ENCODE measurements at regions not wholly inside any gene's neighbourhood (a gene's known extent, or its start where the extent isn't known, plus 50 kb on each side); places are given as distances from the start of the nearest gene placed in this dataset.
A peak's percentile ranks its signal among the peaks of the same experiment; 100 is the strongest.

GRCh38 chr13:111394211-111394922, 73.9 kb downstream of the TEX29 start:
- DNase-seq (ENCODE audit: low spot score): peak; percentile 35

- DNase-seq (ENCODE audit: low spot score): peak; percentile 34
Observed at GRCh38 chr13:111395511-111396393, 75.3 kb downstream of the TEX29 start.

GRCh38 chr13:111396457-111396856, 76.0 kb downstream of the TEX29 start:
- DNase-seq (ENCODE audit: low spot score): peak; percentile 30

DNA sequence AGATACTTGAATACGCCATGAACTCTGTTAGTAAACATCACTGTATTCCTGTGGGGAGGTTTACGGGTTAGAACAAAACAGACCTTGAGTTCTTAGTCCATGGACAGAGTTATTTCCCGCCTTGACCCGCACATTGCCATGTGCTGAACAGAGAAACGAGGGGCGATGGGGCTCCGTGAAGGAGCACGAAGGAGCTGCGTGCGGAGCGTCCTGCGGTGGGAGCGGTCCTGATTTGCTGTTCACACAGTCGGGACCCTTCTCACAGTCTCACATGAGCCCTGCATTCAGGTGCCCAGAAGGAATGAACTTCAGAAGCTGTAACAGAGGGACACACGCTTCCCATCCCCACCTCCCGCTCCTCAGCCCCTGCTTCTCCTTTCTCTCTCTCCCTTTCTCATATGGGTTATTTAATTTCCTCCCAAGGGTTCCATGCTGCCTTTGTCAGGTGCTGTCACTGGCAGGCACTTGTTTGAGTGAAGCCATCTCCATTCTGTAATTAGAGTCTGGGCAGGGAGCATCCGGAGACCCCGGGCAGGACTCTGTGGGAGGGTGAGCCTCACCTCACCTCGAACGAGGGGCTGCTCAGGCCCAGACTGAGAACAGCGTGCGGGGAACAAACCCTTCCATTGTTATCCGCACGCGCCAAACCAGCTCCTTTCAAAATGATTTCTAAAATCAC, 76.9 kb downstream of the TEX29 start:
- DNase-seq (ENCODE audit: low spot score): peak; percentile 30

DNA sequence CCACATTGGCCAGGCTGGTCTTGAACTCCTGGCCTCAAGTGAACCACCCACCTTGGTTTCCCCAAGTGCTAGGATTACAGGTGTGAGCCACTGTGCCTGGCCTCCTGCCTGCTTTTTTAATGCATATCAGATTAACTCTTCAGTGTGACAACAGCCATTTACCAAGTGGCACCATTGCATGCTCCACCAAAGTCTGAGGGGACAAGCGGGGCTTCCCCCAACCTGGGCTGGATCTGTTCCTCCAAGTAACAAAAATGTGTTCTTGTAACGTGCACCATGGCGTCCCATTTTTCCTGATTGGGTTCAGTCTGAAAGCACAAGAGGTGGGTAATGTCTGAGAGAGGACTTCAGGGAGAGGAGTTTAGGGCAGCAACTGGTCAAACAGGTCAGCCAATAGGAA, 77.8 kb downstream of the TEX29 start:
- DNase-seq (ENCODE audit: low spot score): peak; percentile 22

- peak; percentile 19 for DNase-seq (ENCODE audit: low spot score)
Observed at GRCh38 chr13:111398715-111399299, 78.4 kb downstream of the TEX29 start.

DNA sequence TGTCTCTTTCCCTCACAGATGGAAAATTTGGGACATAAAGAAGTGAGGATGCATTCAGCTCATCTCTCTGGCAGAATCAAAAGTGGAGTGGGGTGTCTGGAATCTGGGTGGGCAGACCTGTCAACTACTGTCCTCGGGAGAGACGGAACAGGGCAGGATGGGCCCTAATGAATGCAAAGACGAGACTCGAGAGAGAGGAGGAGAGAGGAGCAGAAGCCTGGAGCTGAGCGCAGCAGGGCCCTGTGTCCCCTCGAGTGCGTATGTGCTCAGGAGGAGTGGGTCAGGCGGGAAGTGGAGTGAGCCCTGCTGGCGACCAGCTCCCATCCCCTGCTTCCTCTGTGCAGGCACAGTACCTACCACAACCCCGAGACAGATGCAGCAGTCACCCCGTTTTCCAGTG, 78.9 kb downstream of the TEX29 start:
- DNase-seq (ENCODE audit: low spot score): no peak

DNA sequence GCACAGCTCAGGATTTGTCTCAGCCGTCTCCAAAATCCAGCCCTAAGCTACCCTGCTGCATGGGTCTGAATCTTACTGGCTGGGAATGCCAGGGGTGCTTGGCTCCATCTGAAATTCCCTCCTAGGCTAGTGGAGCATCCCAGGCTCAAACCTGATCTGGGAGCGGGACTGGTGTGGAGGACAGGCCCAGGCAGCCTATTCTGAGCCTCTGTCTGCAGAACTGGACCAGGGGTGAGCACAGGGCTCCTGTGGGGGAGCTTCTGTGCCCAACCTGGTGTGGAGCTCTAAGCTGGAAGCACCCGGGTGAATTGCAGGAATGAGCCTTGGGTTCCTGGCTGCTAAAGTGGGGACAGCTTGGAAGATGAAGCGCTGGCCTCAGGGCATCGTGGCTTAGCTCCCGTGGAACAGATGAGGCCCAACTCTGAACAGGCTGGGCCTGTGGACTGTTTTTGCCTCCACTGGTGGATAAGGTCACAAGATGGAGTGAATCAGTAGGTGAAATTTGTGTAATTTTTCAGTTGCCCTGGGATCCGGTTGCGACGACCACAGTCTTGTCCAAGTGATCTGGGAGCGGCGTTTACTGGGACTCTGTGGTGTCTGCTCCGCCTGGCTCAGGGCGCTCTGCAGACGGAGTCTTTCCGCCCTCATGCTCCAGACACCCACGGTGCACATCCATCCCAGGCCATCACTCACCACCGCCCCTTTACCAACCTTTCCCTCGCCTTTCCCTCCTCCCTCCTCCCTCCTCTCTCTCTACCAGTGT, 79.5 kb downstream of the TEX29 start:
- DNase-seq (ENCODE audit: low spot score): peak; percentile 34

- no peak for DNase-seq (ENCODE audit: low spot score)
Observed at GRCh38 chr13:111401151-111401550, 80.7 kb downstream of the TEX29 start.

- no peak for DNase-seq (ENCODE audit: low spot score)
Observed at GRCh38 chr13:111401755-111402154, 81.3 kb downstream of the TEX29 start.

- no peak for DNase-seq (ENCODE audit: low spot score)
Observed at GRCh38 chr13:111402441-111402840, 82.0 kb downstream of the TEX29 start.

GRCh38 chr13:111403266-111403665, 82.8 kb downstream of the TEX29 start:
- DNase-seq (ENCODE audit: low spot score): no peak

- DNase-seq (ENCODE audit: low spot score): no peak
Observed at GRCh38 chr13:111404746-111405145, 84.3 kb downstream of the TEX29 start.

GRCh38 chr13:111406636-111407035, 86.2 kb downstream of the TEX29 start:
- no peak for DNase-seq (ENCODE audit: low spot score)

DNA sequence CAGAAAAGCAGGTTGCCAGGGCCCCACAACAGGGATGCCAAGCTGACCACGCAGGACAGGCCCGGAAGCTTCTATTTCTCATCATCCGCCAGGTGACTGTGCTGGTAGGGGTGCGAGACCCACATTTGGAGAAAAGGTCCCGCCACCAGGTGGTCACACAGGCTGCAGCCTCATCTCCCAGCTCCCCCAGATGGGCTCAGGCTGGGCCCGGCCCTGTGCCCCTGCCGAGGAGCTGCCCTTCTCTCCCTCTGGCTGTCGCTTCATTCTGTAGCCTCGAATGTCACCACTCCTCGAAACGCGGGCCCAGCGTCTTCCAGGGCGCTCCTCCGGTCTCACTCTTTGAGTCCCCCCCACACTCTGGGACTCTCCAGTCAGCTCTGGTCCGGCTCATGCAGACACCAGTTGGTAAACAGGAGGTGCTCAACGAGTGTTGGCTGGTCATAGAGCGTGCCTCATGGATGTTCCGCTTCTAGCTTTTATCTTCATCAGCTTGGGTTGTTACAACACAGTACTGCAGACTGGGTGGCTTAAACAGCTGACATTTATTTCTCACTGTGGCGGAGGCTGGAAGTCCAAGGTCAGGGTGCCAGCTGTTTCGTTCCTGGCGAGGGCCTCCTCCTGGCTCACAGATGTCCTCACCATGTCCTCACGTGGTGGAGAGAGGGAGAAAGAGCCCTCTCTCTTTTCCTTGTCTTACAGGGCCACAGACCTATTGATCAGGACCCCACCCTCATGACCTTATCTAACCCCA, 87.1 kb downstream of the TEX29 start:
- no peak for DNase-seq (ENCODE audit: low spot score)

DNA sequence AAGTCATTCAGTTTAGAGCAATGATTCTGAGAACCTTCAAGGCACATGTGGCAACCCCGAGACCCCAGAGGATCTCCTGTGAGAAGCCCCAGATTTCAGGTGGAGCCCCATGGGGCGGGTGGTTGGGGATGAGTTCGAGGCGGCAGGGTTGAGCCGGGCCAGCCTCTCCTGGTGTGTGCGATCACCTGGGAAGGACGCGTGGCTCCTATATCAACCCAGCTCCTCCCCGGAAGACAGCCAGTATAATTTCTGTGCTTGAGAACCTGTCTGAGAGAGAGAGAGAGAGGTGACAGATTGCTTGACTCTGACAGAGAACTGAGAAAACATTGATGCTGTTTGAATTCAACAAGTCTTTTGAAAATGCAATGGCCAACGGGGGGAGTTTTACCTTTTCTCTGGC, 89.0 kb downstream of the TEX29 start:
- DNase-seq (ENCODE audit: low spot score): no peak

GRCh38 chr13:111410232-111411021, 90.0 kb downstream of the TEX29 start:
- no peak for DNase-seq (ENCODE audit: low spot score)

DNA sequence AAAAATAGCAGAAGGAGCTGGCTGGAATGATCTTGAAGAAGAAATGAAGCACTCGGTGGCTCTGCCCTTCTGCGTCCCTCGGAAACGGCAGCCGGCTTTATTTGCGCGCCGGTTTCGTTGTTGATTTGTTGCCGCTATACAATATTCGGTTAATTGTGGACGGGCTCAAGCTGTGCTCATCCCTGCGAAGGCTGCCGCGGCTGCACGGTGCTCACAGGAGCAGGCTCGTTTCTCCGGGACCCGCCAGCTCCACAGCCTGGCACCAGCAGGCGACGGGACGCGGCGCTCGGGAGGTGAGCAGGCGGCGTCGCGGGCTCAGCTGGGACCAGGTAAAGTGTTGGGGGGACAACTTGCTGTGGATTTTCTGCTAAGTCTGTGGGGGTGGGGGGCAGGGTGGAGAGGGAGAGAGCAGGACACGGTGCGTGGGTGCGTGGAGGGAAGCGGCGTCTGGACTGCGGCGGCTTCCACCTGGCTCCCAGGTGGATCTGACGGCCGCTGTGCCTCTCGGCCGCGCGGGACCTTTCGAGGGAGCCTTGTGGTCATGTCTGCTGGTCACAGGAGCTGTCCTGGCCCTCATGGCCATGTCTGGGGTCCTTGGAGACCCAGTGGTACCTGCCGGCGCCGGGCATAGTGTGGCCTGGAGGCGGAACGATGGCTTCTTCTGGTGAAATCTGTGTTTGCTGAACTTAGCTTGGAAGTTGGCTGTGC, 90.9 kb downstream of the TEX29 start:
- no peak for DNase-seq (ENCODE audit: low spot score)

- no peak for DNase-seq (ENCODE audit: low spot score)
Observed at GRCh38 chr13:111411919-111412650, 91.6 kb downstream of the TEX29 start.

Measured in ecto neural progenitor cell (in vitro differentiated cells).